ENCODE measurements at regions not wholly inside any gene's neighbourhood (a gene's known extent, or its start where the extent isn't known, plus 50 kb on each side); places are given as distances from the start of the nearest gene placed in this dataset.
"Not testable (repeated sequence)": the region's sequence is repeated elsewhere in the genome, so short reads cannot be mapped to it uniquely, and the experiment has no call there.

- TF ChIP-seq, protein P1, sequence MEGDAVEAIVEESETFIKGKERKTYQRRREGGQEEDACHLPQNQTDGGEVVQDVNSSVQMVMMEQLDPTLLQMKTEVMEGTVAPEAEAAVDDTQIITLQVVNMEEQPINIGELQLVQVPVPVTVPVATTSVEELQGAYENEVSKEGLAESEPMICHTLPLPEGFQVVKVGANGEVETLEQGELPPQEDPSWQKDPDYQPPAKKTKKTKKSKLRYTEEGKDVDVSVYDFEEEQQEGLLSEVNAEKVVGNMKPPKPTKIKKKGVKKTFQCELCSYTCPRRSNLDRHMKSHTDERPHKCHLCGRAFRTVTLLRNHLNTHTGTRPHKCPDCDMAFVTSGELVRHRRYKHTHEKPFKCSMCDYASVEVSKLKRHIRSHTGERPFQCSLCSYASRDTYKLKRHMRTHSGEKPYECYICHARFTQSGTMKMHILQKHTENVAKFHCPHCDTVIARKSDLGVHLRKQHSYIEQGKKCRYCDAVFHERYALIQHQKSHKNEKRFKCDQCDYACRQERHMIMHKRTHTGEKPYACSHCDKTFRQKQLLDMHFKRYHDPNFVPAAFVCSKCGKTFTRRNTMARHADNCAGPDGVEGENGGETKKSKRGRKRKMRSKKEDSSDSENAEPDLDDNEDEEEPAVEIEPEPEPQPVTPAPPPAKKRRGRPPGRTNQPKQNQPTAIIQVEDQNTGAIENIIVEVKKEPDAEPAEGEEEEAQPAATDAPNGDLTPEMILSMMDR (IDR thresholded peaks at IDR 0.05) = not testable (repeated sequence)
- TF ChIP-seq POLR2A (IDR thresholded peaks at IDR 0.05) = not testable (repeated sequence)
Measured at GRCh38 chr15:22222596-22222995, 142.3 kb downstream of the OR4M2 start.

All from right lobe of liver (tissue), 4 donors.